ENCODE measurements at regions not wholly inside any gene's neighbourhood (a gene's known extent, or its start where the extent isn't known, plus 50 kb on each side); places are given as distances from the start of the nearest gene placed in this dataset.
A peak's percentile ranks its signal among the peaks of the same experiment; 100 is the strongest.

- no peaks in the 10 kb centered on the region for H3K27me3 ChIP-seq (ENCODE audit: control insufficient read depth, insufficient read depth, low read length)
- DNase-seq = no peak
- H3K36me3 ChIP-seq (replicated peaks; ENCODE audit: control insufficient read depth, insufficient read depth, low read length) = no peaks in the 10 kb centered on the region
- H3K4me3 ChIP-seq (ENCODE audit: insufficient read depth, low read depth, low read length) = no peak overlapping the region
Observed at GRCh38 chr10:78146200-78146599, 112.5 kb downstream of the RPS24 start.

- Histone ChIP-seq H3K36me3 (replicated peaks; ENCODE audit: control insufficient read depth, insufficient read depth, low read length) (no peaks in the 10 kb centered on the region), H3K4me3 (ENCODE audit: insufficient read depth, low read depth, low read length) (no peak overlapping the region), H3K27me3 (ENCODE audit: control insufficient read depth, insufficient read depth, low read length) (no peaks in the 10 kb centered on the region)
- DNase-seq = no peak
Observed at GRCh38 chr10:78147202-78147601, 113.5 kb downstream of the RPS24 start.

GRCh38 chr10:78148216-78148960 is 114.7 kb downstream of the RPS24 start:
- H3K4me3 ChIP-seq (ENCODE audit: insufficient read depth, low read depth, low read length) = no peak overlapping the region
- no peak for DNase-seq
- no peaks in the 10 kb centered on the region for H3K27me3 ChIP-seq (ENCODE audit: control insufficient read depth, insufficient read depth, low read length)
- no peaks in the 10 kb centered on the region for H3K36me3 ChIP-seq (replicated peaks; ENCODE audit: control insufficient read depth, insufficient read depth, low read length)

GRCh38 chr10:78148961-78149612 is 115.4 kb downstream of the RPS24 start:
- Histone ChIP-seq H3K27me3 (ENCODE audit: control insufficient read depth, insufficient read depth, low read length) (no peaks in the 10 kb centered on the region), H3K36me3 (replicated peaks; ENCODE audit: control insufficient read depth, insufficient read depth, low read length) (no peaks in the 10 kb centered on the region), H3K4me3 (ENCODE audit: insufficient read depth, low read depth, low read length) (no peak overlapping the region)
- DNase-seq = no peak

GRCh38 chr10:78150756-78151155 is 117.1 kb downstream of the RPS24 start:
- Histone ChIP-seq H3K4me3 (ENCODE audit: insufficient read depth, low read depth, low read length) (no peak overlapping the region), H3K27me3 (ENCODE audit: control insufficient read depth, insufficient read depth, low read length) (no peaks in the 10 kb centered on the region), H3K36me3 (replicated peaks; ENCODE audit: control insufficient read depth, insufficient read depth, low read length) (no peaks in the 10 kb centered on the region)
- no peak for DNase-seq

GRCh38 chr10:78155722-78156121 is 122.1 kb downstream of the RPS24 start:
- Histone ChIP-seq H3K36me3 (replicated peaks; ENCODE audit: control insufficient read depth, insufficient read depth, low read length) (no peaks in the 10 kb centered on the region), H3K27me3 (ENCODE audit: control insufficient read depth, insufficient read depth, low read length) (no peaks in the 10 kb centered on the region), H3K4me3 (ENCODE audit: insufficient read depth, low read depth, low read length) (no peak overlapping the region)
- DNase-seq = no peak

GRCh38 chr10:78160591-78160990 is 126.9 kb downstream of the RPS24 start:
- no peak overlapping the region for H3K4me3 ChIP-seq (ENCODE audit: insufficient read depth, low read depth, low read length)

GRCh38 chr10:78162853-78163252 is 129.2 kb downstream of the RPS24 start:
- Histone ChIP-seq H3K36me3 (replicated peaks; ENCODE audit: control insufficient read depth, insufficient read depth, low read length) (no peaks in the 10 kb centered on the region), H3K4me3 (ENCODE audit: insufficient read depth, low read depth, low read length) (no peak overlapping the region), H3K27me3 (ENCODE audit: control insufficient read depth, insufficient read depth, low read length) (no peaks in the 10 kb centered on the region)
- no peak for DNase-seq

More at GRCh38 chr10:78160591-78160990, 126.9 kb downstream of the RPS24 start:
- Histone ChIP-seq H3K36me3 (replicated peaks; ENCODE audit: control insufficient read depth, insufficient read depth, low read length) (no peaks in the 10 kb centered on the region), H3K27me3 (ENCODE audit: control insufficient read depth, insufficient read depth, low read length) (no peaks in the 10 kb centered on the region)
- DNase-seq = no peak

GRCh38 chr10:78164702-78165101 is 131.0 kb downstream of the RPS24 start:
- no peaks in the 10 kb centered on the region for H3K27me3 ChIP-seq (ENCODE audit: control insufficient read depth, insufficient read depth, low read length)
- DNase-seq = no peak
- H3K4me3 ChIP-seq (ENCODE audit: insufficient read depth, low read depth, low read length) = no peak overlapping the region
- H3K36me3 ChIP-seq (replicated peaks; ENCODE audit: control insufficient read depth, insufficient read depth, low read length) = no peaks in the 10 kb centered on the region

- DNase-seq = no peak
- no peaks in the 10 kb centered on the region for H3K27me3 ChIP-seq (ENCODE audit: control insufficient read depth, insufficient read depth, low read length)
- no peak overlapping the region for H3K4me3 ChIP-seq (ENCODE audit: insufficient read depth, low read depth, low read length)
Observed at GRCh38 chr10:78165172-78165571, 131.5 kb downstream of the RPS24 start.

GRCh38 chr10:78165617-78166016 is 132.0 kb downstream of the RPS24 start:
- Histone ChIP-seq H3K4me3 (ENCODE audit: insufficient read depth, low read depth, low read length) (no peak overlapping the region), H3K36me3 (replicated peaks; ENCODE audit: control insufficient read depth, insufficient read depth, low read length) (no peaks in the 10 kb centered on the region), H3K27me3 (ENCODE audit: control insufficient read depth, insufficient read depth, low read length) (no peaks in the 10 kb centered on the region)
- peak; percentile 54 for DNase-seq

More at GRCh38 chr10:78165172-78165571, 131.5 kb downstream of the RPS24 start:
- no peaks in the 10 kb centered on the region for H3K36me3 ChIP-seq (replicated peaks; ENCODE audit: control insufficient read depth, insufficient read depth, low read length)

GRCh38 chr10:78166261-78166660 is 132.6 kb downstream of the RPS24 start:
- DNase-seq = no peak
- Histone ChIP-seq H3K27me3 (ENCODE audit: control insufficient read depth, insufficient read depth, low read length) (no peaks in the 10 kb centered on the region), H3K36me3 (replicated peaks; ENCODE audit: control insufficient read depth, insufficient read depth, low read length) (no peaks in the 10 kb centered on the region), H3K4me3 (ENCODE audit: insufficient read depth, low read depth, low read length) (no peak overlapping the region)

GRCh38 chr10:78169214-78169613 is 135.6 kb downstream of the RPS24 start:
- Histone ChIP-seq H3K27me3 (ENCODE audit: control insufficient read depth, insufficient read depth, low read length) (no peaks in the 10 kb centered on the region), H3K36me3 (replicated peaks; ENCODE audit: control insufficient read depth, insufficient read depth, low read length) (no peaks in the 10 kb centered on the region), H3K4me3 (ENCODE audit: insufficient read depth, low read depth, low read length) (no peak overlapping the region)
- no peak for DNase-seq

GRCh38 chr10:78170026-78170475 is 136.4 kb downstream of the RPS24 start:
- no peaks in the 10 kb centered on the region for H3K27me3 ChIP-seq (ENCODE audit: control insufficient read depth, insufficient read depth, low read length)
- no peak for DNase-seq
- H3K36me3 ChIP-seq (replicated peaks; ENCODE audit: control insufficient read depth, insufficient read depth, low read length) = no peaks in the 10 kb centered on the region
- no peak overlapping the region for H3K4me3 ChIP-seq (ENCODE audit: insufficient read depth, low read depth, low read length)

- DNase-seq = peak; percentile 77
- H3K36me3 ChIP-seq (replicated peaks; ENCODE audit: control insufficient read depth, insufficient read depth, low read length) = no peaks in the 10 kb centered on the region
- no peaks in the 10 kb centered on the region for H3K27me3 ChIP-seq (ENCODE audit: control insufficient read depth, insufficient read depth, low read length)
- no peak overlapping the region for H3K4me3 ChIP-seq (ENCODE audit: insufficient read depth, low read depth, low read length)
Observed at GRCh38 chr10:78171633-78172400, 138.2 kb downstream of the RPS24 start.

Measured in H7 (cell line).